H1 (cell line): ENCODE measurements at regions not wholly inside any gene's neighbourhood (a gene's known extent, or its start where the extent isn't known, plus 50 kb on each side); places are given as distances from the start of the nearest gene placed in this dataset.

Experiments used
- BRCA1 ChIP-seq: IDR thresholded peaks from 2 replicates; pipeline ENCODE4 v1.6.1; 2012; ENCODE audit warnings: low read depth, low read length, improper control_type of control experiment
- CBX5 ChIP-seq: fragments of 300-800, 300-1000 bp; sonication (generic); IDR thresholded peaks from 2 replicates; pipeline ENCODE4 v1.7.1; 2016; ENCODE audit warnings: antibody characterized with exemption, low read length, low read depth
- CBX8 ChIP-seq: fragments of 300-800, 300-1000 bp; sonication (generic); IDR thresholded peaks from 2 replicates; pipeline ENCODE4 v1.7.1; 2016; ENCODE audit warnings: low read depth, low read length, borderline replicate concordance
- HDAC6 ChIP-seq: IDR thresholded peaks from one replicate; pipeline ENCODE4 v1.7.1; 2012; ENCODE audit warnings: low read depth, mild to moderate bottlenecking, inconsistent platforms, low read length, moderate library complexity
- KDM1A ChIP-seq: fragments of 200-600, 300-600 bp; sonication (generic); IDR thresholded peaks from 2 replicates; pipeline ENCODE4 v1.7.1; 2016; ENCODE audit warnings: mild to moderate bottlenecking, low read length, borderline replicate concordance
- POLR2AphosphoS5 ChIP-seq: IDR thresholded peaks from 2 replicates; pipeline ENCODE4 v1.6.1; 2011; ENCODE audit warnings: low read depth, low read length

GRCh38 chrX:42496239-42496638 is 281.7 kb downstream of the PPP1R2C start (continued):
- no peak for TF ChIP-seq POLR2AphosphoS5
- no peak for TF ChIP-seq KDM1A
- TF ChIP-seq CBX5, result no peak
- TF ChIP-seq BRCA1, result no peak
- no peak for TF ChIP-seq CBX8
- TF ChIP-seq HDAC6, result no peak
